ENCODE measurements at regions not wholly inside any gene's neighbourhood (a gene's known extent, or its start where the extent isn't known, plus 50 kb on each side); places are given as distances from the start of the nearest gene placed in this dataset.

GRCh38 chr9:108193026-108193710, 662.6 kb downstream of the ACTL7B start:
- no peaks in the 10 kb centered on the region for H3K27me3 Mint-ChIP-seq (ENCODE audit: insufficient read depth, unreplicated experiment)
- no peaks in the 10 kb centered on the region for H3K4me1 Mint-ChIP-seq (ENCODE audit: insufficient read depth, unreplicated experiment)
- CTCF ChIA-PET = no interaction called here
- no peak overlapping the region for H3K27ac Mint-ChIP-seq (ENCODE audit: low read depth, unreplicated experiment)
- no peak for DNase-seq (ENCODE audit: unreplicated experiment)
- TF ChIP-seq CTCF (IDR thresholded peaks at IDR 0.05; ENCODE audit: unreplicated experiment) = no peak
- POLR2A ChIA-PET = interaction anchor here (0.5 kb wide), 1 partner anchor 11 kb away, joined by 3 read pairs; no protein-coding TSS in a partner anchor
- H3K36me3 Mint-ChIP-seq (ENCODE audit: insufficient read depth, unreplicated experiment) = no peaks in the 10 kb centered on the region
- BruUV-seq (replicated peaks) = no TSS peak
- no peaks in the 10 kb centered on the region for H3K9me3 Mint-ChIP-seq (ENCODE audit: unreplicated experiment)
- intact Hi-C loops (cut with micrococcal nuclease) = no loop called here
- no peak overlapping the region for H3K4me3 Mint-ChIP-seq (ENCODE audit: unreplicated experiment)

- H3K36me3 Mint-ChIP-seq (ENCODE audit: insufficient read depth, unreplicated experiment) = no peaks in the 10 kb centered on the region
- no TSS peak for BruUV-seq (replicated peaks)
- H3K4me1 Mint-ChIP-seq (ENCODE audit: insufficient read depth, unreplicated experiment) = no peaks in the 10 kb centered on the region
- no peaks in the 10 kb centered on the region for H3K27me3 Mint-ChIP-seq (ENCODE audit: insufficient read depth, unreplicated experiment)
- intact Hi-C loops (cut with micrococcal nuclease) = no loop called here
- CTCF ChIA-PET = no interaction called here
- H3K4me3 Mint-ChIP-seq (ENCODE audit: unreplicated experiment) = no peak overlapping the region
- H3K27ac Mint-ChIP-seq (ENCODE audit: low read depth, unreplicated experiment) = no peak overlapping the region
- no peak for TF ChIP-seq CTCF (IDR thresholded peaks at IDR 0.05; ENCODE audit: unreplicated experiment)
- POLR2A ChIA-PET = no interaction called here
- no peaks in the 10 kb centered on the region for H3K9me3 Mint-ChIP-seq (ENCODE audit: unreplicated experiment)
- no peak for DNase-seq (ENCODE audit: unreplicated experiment)
Observed at GRCh38 chr9:108191065-108191464, 664.7 kb downstream of the ACTL7B start.

GRCh38 chr9:108188976-108189375, 666.8 kb downstream of the ACTL7B start:
- ChIA-PET POLR2A (interaction anchor here (0.6 kb wide), 1 partner anchor 9 kb away, joined by 3 read pairs; no protein-coding TSS in a partner anchor), CTCF (interaction anchor here (0.6 to 0.7 kb wide), 2 partner anchors 26 to 117 kb away, joined by 3 read pairs; no protein-coding TSS in a partner anchor)
- intact Hi-C loops (cut with micrococcal nuclease) = no loop called here
- BruUV-seq (replicated peaks) = no TSS peak
- H3K4me1 Mint-ChIP-seq (ENCODE audit: insufficient read depth, unreplicated experiment) = peaks cover 8% of the 10 kb centered on the region
- TF ChIP-seq CTCF (IDR thresholded peaks at IDR 0.05; ENCODE audit: unreplicated experiment) = no peak
- no peaks in the 10 kb centered on the region for H3K9me3 Mint-ChIP-seq (ENCODE audit: unreplicated experiment)
- no peaks in the 10 kb centered on the region for H3K27me3 Mint-ChIP-seq (ENCODE audit: insufficient read depth, unreplicated experiment)
- H3K4me3 Mint-ChIP-seq (ENCODE audit: unreplicated experiment) = no peak overlapping the region
- no peak for DNase-seq (ENCODE audit: unreplicated experiment)
- no peaks in the 10 kb centered on the region for H3K36me3 Mint-ChIP-seq (ENCODE audit: insufficient read depth, unreplicated experiment)
- H3K27ac Mint-ChIP-seq (ENCODE audit: low read depth, unreplicated experiment) = no peak overlapping the region

GRCh38 chr9:108188482-108188881, 667.3 kb downstream of the ACTL7B start:
- Mint-ChIP-seq H3K4me3 (ENCODE audit: unreplicated experiment) (no peak overlapping the region), H3K27ac (ENCODE audit: low read depth, unreplicated experiment) (no peak overlapping the region), H3K4me1 (ENCODE audit: insufficient read depth, unreplicated experiment) (peaks cover 10% of the 10 kb centered on the region), H3K36me3 (ENCODE audit: insufficient read depth, unreplicated experiment) (no peaks in the 10 kb centered on the region), H3K9me3 (ENCODE audit: unreplicated experiment) (no peaks in the 10 kb centered on the region), H3K27me3 (ENCODE audit: insufficient read depth, unreplicated experiment) (no peaks in the 10 kb centered on the region)
- TF ChIP-seq CTCF (IDR thresholded peaks at IDR 0.05; ENCODE audit: unreplicated experiment) = no peak
- ChIA-PET POLR2A (interaction anchor here (0.6 kb wide), 2 partner anchors 9 to 14 kb away, joined by 3 read pairs; no protein-coding TSS in a partner anchor), CTCF (interaction anchor here (0.6 kb wide), 1 partner anchor 117 kb away, joined by 3 read pairs; no protein-coding TSS in a partner anchor)
- DNase-seq (ENCODE audit: unreplicated experiment) = no peak
- no TSS peak for BruUV-seq (replicated peaks)
- intact Hi-C loops (cut with micrococcal nuclease) = no loop called here
